ENCODE measurements at regions not wholly inside any gene's neighbourhood (a gene's known extent, or its start where the extent isn't known, plus 50 kb on each side); places are given as distances from the start of the nearest gene placed in this dataset.

GRCh38 chr1:184910691-184911091 is 63.6 kb downstream of the NIBAN1 start:
- TF ChIP-seq EGR1 (IDR thresholded peaks at IDR 0.05; ENCODE audit: low read depth) (no peak), CTCF (IDR thresholded peaks at IDR 0.05 in 2 of 3, conservative IDR thresholded peaks at IDR 0.05 in 1 of 3; ENCODE audit: borderline replicate concordance in 1 of 3, insufficient read depth in 1 of 3, low read depth in 2 of 3, low read length in 2 of 3) (no peak), POLR2A (IDR thresholded peaks at IDR 0.05; ENCODE audit: borderline replicate concordance, extremely low read depth, insufficient read depth, insufficient read length) (no peak), RAD21 (IDR thresholded peaks at IDR 0.05; ENCODE audit: low read depth) (no peak), SP1 (IDR thresholded peaks at IDR 0.05; ENCODE audit: low read depth) (no peak), ELF1 (IDR thresholded peaks at IDR 0.05; ENCODE audit: borderline replicate concordance, low read depth) (no peak)
